ENCODE measurements at regions not wholly inside any gene's neighbourhood (a gene's known extent, or its start where the extent isn't known, plus 50 kb on each side); places are given as distances from the start of the nearest gene placed in this dataset.

- TF ChIP-seq CTCF (IDR thresholded peaks at IDR 0.05): no peak
- TF ChIP-seq POLR2A (IDR thresholded peaks at IDR 0.05): no peak
Measured at GRCh38 chr2:126600742-126601141, 55.2 kb upstream of the GYPC start.

Data from lower leg skin (tissue), 3 donors.